HEK293T (cell line): ENCODE measurements at regions not wholly inside any gene's neighbourhood (a gene's known extent, or its start where the extent isn't known, plus 50 kb on each side); places are given as distances from the start of the nearest gene placed in this dataset.

Experiments used
- ARNT ChIP-seq: fragments of 450-650 bp; IDR thresholded peaks from 2 replicates; pipeline ENCODE4 v1.6.1; 2017; ENCODE audit warnings: mild to moderate bottlenecking
- HDGF ChIP-seq: fragments of 450-650 bp; IDR thresholded peaks from 2 replicates; pipeline ENCODE4 v1.6.1; 2017; ENCODE audit warnings: antibody characterized with exemption, borderline replicate concordance

DNA sequence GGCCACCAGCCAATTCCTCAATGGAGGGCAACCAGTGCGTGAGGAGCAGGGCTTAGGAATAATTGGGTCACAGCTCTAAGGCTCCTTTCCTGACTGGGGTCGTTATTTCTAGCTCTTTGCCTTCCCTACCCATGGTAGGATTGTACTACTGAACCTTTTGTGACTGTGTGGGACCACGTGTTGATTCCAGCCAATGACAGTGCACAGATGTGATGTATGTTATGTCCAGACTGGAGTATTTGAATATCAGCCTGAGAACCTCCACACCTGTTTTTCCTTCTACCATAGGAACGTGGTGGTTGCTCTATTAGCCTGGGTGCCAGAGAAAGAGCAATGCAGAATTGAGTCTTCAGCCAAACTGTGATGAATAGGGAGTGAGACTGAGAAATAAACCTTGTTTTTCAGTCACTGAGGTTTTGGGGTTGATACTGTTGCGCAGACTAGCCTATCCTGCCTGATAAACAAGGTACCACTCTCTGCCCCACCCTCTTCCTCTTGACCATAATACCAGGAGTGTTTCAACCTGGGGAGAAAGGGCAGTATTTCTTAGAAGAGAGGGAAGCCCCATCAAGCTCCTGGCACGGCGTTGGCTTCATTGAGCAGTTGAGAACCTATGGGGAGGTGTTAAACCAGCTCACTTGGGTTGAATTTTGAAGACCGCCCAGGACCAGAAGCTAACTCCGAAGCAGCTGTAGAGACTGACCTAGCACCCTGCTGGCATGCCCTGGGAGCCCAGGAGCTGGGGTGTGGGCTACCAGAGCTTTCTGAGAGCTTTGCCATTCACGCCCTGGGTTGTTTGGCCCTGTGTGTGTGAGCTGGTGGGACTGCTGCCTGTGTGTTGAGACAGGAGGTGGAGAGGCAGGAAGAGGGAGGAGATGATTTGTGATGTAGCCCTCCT lies 105.5 kb upstream of the BACH2 start:
- no peak for TF ChIP-seq ARNT
- TF ChIP-seq HDGF, result no peak
